Ectodermal cell (in vitro differentiated cells): ENCODE measurements at regions not wholly inside any gene's neighbourhood (a gene's known extent, or its start where the extent isn't known, plus 50 kb on each side); places are given as distances from the start of the nearest gene placed in this dataset.

Experiments
- H3K27ac ChIP-seq: 2 replicates; pipeline ENCODE4 v1.7.0; 2013; ENCODE audit warnings: mild to moderate bottlenecking, low read depth, low read length; ENCODE audit not compliant: insufficient read depth, poor library complexity, severe bottlenecking
- H3K27me3 ChIP-seq: 2 replicates; pipeline ENCODE4 v1.7.0; 2013; ENCODE audit warnings: mild to moderate bottlenecking, low read length; ENCODE audit not compliant: insufficient read depth, control insufficient read depth, poor library complexity, severe bottlenecking
- H3K36me3 ChIP-seq: one replicate; pipeline ENCODE4 v1.7.0; 2013; ENCODE audit warnings: low read length; ENCODE audit not compliant: control insufficient read depth, insufficient read depth
- H3K4me1 ChIP-seq: one replicate; pipeline ENCODE4 v1.7.0; 2013; ENCODE audit warnings: low read length; ENCODE audit not compliant: control insufficient read depth, insufficient read depth
- H3K4me3 ChIP-seq: 2 replicates; pipeline ENCODE4 v1.7.0; 2013; ENCODE audit warnings: low read depth, low read length, control low read depth; ENCODE audit not compliant: insufficient read depth
- H3K9me3 ChIP-seq: 2 replicates; pipeline ENCODE4 v1.7.0; 2013; ENCODE audit warnings: mild to moderate bottlenecking, low read length, moderate library complexity; ENCODE audit not compliant: control insufficient read depth
- WGBS, 2 experiments: methylation state at CpG; one replicate each; pipeline ENCODE4 v1.1.7; 2013; ENCODE audit warnings: missing lambda C conversion rate in 2 of 2; 5-methylcytosine and 5-hydroxymethylcytosine counted together

GRCh38 chr3:66795365-66795764 is 202.7 kb upstream of the KBTBD8 start:
- H3K9me3 ChIP-seq, result no peaks in the 10 kb centered on the region
- H3K27me3 ChIP-seq, result no peaks in the 10 kb centered on the region
- no peaks in the 10 kb centered on the region for H3K36me3 ChIP-seq
- no peak overlapping the region for H3K27ac ChIP-seq
- H3K4me3 ChIP-seq, result no peak overlapping the region
- peaks cover 10% of the 10 kb centered on the region for H3K4me1 ChIP-seq
- 64 to 72% methylated on average over 3 to 4 of the region's 4 CpGs for WGBS, 2 experiments

GRCh38 chr3:66796343-66796742 is 201.8 kb upstream of the KBTBD8 start:
- no peak overlapping the region for H3K4me3 ChIP-seq
- peaks cover 10% of the 10 kb centered on the region for H3K4me1 ChIP-seq
- H3K27ac ChIP-seq, result no peak overlapping the region
- H3K9me3 ChIP-seq, result no peaks in the 10 kb centered on the region
- no peaks in the 10 kb centered on the region for H3K36me3 ChIP-seq
- no peaks in the 10 kb centered on the region for H3K27me3 ChIP-seq
- WGBS, 2 experiments, result 100% methylated on average over 1 of the region's 1 CpG; no CpG with 5 or more reads in 1 of the 2 experiments

GRCh38 chr3:66797889-66798560 is 200.1 kb upstream of the KBTBD8 start:
- H3K4me3 ChIP-seq, result peak overlapping the region; percentile 20

GRCh38 chr3:66800941-66801545 is 197.1 kb upstream of the KBTBD8 start:
- H3K27ac ChIP-seq, result no peak overlapping the region
- H3K4me3 ChIP-seq, result no peak overlapping the region
- H3K27me3 ChIP-seq, result no peaks in the 10 kb centered on the region
- peaks cover 10% of the 10 kb centered on the region for H3K4me1 ChIP-seq
- WGBS, 2 experiments, result 92 to 100% methylated on average over 1 of the region's 1 CpG
- H3K9me3 ChIP-seq, result no peaks in the 10 kb centered on the region
- H3K36me3 ChIP-seq, result no peaks in the 10 kb centered on the region

More at GRCh38 chr3:66797889-66798560, 200.1 kb upstream of the KBTBD8 start:
- WGBS, 2 experiments, result 1 to 2% methylated on average over 26 of the region's 26 CpGs
- peaks cover 10% of the 10 kb centered on the region for H3K4me1 ChIP-seq
- H3K36me3 ChIP-seq, result no peaks in the 10 kb centered on the region
- H3K27ac ChIP-seq, result peak overlapping the region; percentile 60
- no peaks in the 10 kb centered on the region for H3K27me3 ChIP-seq
- H3K9me3 ChIP-seq, result no peaks in the 10 kb centered on the region

- Histone ChIP-seq H3K36me3 (no peaks in the 10 kb centered on the region), H3K27ac (no peak overlapping the region), H3K4me1 (peaks cover 8% of the 10 kb centered on the region), H3K27me3 (no peaks in the 10 kb centered on the region), H3K4me3 (no peak overlapping the region), H3K9me3 (no peaks in the 10 kb centered on the region)
- 50 to 60% methylated on average over 2 of the region's 2 CpGs for WGBS, 2 experiments
Observed at GRCh38 chr3:66803206-66803605, 194.9 kb upstream of the KBTBD8 start.

- 76 to 80% methylated on average over 7 of the region's 7 CpGs for WGBS, 2 experiments
- H3K4me3 ChIP-seq, result no peak overlapping the region
- no peaks in the 10 kb centered on the region for H3K9me3 ChIP-seq
- H3K27ac ChIP-seq, result peak overlapping the region; percentile 31
- no peaks in the 10 kb centered on the region for H3K36me3 ChIP-seq
- no peaks in the 10 kb centered on the region for H3K4me1 ChIP-seq
- H3K27me3 ChIP-seq, result no peaks in the 10 kb centered on the region
Observed at GRCh38 chr3:66803721-66804695, 194.1 kb upstream of the KBTBD8 start.

- no peak overlapping the region for H3K27ac ChIP-seq
- no peak overlapping the region for H3K4me3 ChIP-seq
- no peaks in the 10 kb centered on the region for H3K4me1 ChIP-seq
- no peaks in the 10 kb centered on the region for H3K27me3 ChIP-seq
- no peaks in the 10 kb centered on the region for H3K36me3 ChIP-seq
- 90 to 93% methylated on average over 6 of the region's 6 CpGs for WGBS, 2 experiments
- no peaks in the 10 kb centered on the region for H3K9me3 ChIP-seq
Observed at GRCh38 chr3:66808891-66809594, 189.1 kb upstream of the KBTBD8 start.

- Histone ChIP-seq H3K9me3 (no peaks in the 10 kb centered on the region), H3K27me3 (no peaks in the 10 kb centered on the region), H3K36me3 (no peaks in the 10 kb centered on the region), H3K4me1 (no peaks in the 10 kb centered on the region), H3K4me3 (no peak overlapping the region), H3K27ac (no peak overlapping the region)
- WGBS, 2 experiments, result 85 to 87% methylated on average over 4 of the region's 4 CpGs
Observed at GRCh38 chr3:66809595-66809958, 188.5 kb upstream of the KBTBD8 start.

GRCh38 chr3:66812136-66812535 is 186.0 kb upstream of the KBTBD8 start:
- no peak overlapping the region for H3K27ac ChIP-seq
- H3K4me1 ChIP-seq, result peaks cover 5% of the 10 kb centered on the region
- no peaks in the 10 kb centered on the region for H3K27me3 ChIP-seq
- H3K4me3 ChIP-seq, result no peak overlapping the region
- H3K9me3 ChIP-seq, result no peaks in the 10 kb centered on the region
- 85 to 88% methylated on average over 2 of the region's 2 CpGs for WGBS, 2 experiments
- no peaks in the 10 kb centered on the region for H3K36me3 ChIP-seq
